ENCODE measurements at regions not wholly inside any gene's neighbourhood (a gene's known extent, or its start where the extent isn't known, plus 50 kb on each side); places are given as distances from the start of the nearest gene placed in this dataset.

DNA sequence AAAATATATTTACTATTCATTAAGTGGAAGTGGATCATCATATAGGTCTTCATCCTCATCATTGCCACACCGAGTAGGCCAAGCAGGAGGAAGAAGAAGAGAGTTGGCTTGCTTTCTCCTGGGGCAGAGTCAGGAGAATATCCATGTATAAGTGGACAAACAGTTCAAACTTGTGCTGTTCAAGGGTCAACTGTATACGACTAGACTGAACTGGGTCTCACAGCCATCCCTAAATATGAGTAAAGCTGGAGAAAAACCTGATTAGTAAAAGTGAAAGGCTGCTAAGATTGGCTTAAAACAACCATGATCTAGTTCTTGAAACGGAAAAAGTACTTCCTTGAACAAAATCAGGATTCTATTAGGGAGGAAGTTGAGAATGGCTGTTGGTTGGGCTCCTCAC lies 276.7 kb upstream of the ADRA1B start:
- no peaks in the 10 kb centered on the region for H3K9me3 ChIP-seq (replicated peaks in 1 of 3)
- no peak overlapping the region for H3K4me3 ChIP-seq
- DNase-seq = no peak
- intact Hi-C loops (cut with DNase I) = no loop called here
- no peaks in the 10 kb centered on the region for H3K27me3 ChIP-seq
- no peaks in the 10 kb centered on the region for H3K4me1 ChIP-seq (replicated peaks in 1 of 2)
- no peak overlapping the region for H3K27ac ChIP-seq
- TF ChIP-seq POLR2A (IDR thresholded peaks at IDR 0.05) = no peak
- H3K36me3 ChIP-seq (replicated peaks in 1 of 2) = no peaks in the 10 kb centered on the region
- WGBS, 4 donors = 66 to 78% (median 70%) methylated on average over 3 of the region's 3 CpGs

DNA sequence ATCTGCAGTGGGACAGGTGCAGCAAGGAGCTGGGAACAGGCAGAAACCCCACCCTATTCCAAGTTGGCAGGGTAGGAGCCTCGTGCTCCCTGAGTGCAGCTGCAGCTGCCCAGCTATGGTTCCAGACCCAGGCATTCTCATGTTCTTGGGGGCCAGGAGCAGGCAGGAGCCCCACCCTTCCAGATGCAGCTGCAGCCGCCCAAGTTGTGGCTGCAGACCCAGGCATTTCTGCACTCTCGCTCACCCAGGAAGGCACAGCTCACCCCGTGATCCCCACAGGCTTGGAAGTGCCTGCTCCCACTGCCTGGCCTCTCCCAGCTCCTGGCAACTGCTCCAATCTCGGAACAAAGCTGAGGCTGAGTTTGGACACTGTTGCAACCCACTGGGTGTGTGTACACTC lies 275.8 kb upstream of the ADRA1B start:
- Histone ChIP-seq H3K4me1 (replicated peaks in 1 of 2) (no peaks in the 10 kb centered on the region), H3K4me3 (no peak overlapping the region), H3K9me3 (replicated peaks in 1 of 3) (no peaks in the 10 kb centered on the region), H3K27me3 (no peaks in the 10 kb centered on the region), H3K36me3 (replicated peaks in 1 of 2) (no peaks in the 10 kb centered on the region), H3K27ac (no peak overlapping the region)
- intact Hi-C loops (cut with DNase I) = no loop called here
- no peak for TF ChIP-seq POLR2A (IDR thresholded peaks at IDR 0.05)
- TF ChIP-seq, protein P1, sequence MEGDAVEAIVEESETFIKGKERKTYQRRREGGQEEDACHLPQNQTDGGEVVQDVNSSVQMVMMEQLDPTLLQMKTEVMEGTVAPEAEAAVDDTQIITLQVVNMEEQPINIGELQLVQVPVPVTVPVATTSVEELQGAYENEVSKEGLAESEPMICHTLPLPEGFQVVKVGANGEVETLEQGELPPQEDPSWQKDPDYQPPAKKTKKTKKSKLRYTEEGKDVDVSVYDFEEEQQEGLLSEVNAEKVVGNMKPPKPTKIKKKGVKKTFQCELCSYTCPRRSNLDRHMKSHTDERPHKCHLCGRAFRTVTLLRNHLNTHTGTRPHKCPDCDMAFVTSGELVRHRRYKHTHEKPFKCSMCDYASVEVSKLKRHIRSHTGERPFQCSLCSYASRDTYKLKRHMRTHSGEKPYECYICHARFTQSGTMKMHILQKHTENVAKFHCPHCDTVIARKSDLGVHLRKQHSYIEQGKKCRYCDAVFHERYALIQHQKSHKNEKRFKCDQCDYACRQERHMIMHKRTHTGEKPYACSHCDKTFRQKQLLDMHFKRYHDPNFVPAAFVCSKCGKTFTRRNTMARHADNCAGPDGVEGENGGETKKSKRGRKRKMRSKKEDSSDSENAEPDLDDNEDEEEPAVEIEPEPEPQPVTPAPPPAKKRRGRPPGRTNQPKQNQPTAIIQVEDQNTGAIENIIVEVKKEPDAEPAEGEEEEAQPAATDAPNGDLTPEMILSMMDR (IDR thresholded peaks at IDR 0.05) = no peak
- DNase-seq = no peak
- 40 to 83% (median 80%) methylated on average over 1 to 5 of the region's 5 CpGs for WGBS, 4 donors

DNA sequence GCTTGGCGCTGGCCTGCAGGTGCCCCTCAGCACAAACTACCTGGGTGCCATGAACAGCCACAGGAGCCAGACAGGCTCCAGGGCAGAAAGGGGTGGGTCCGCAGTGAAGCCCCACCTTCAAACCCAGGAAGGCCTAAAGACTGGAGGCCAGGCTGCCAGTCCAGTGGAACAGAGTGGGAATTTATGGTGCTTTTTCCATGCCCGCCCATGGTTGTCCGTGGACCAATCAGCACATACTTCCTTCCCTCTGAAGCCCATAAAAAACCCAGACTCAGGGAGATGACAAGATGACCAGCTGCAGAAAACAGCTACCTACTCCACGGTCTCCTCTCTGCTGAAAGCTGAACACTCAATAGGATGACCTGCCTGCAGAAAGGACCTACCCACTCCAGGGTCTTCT lies 275.4 kb upstream of the ADRA1B start:
- Histone ChIP-seq H3K4me3 (no peak overlapping the region), H3K27me3 (no peaks in the 10 kb centered on the region), H3K4me1 (replicated peaks in 1 of 2) (no peaks in the 10 kb centered on the region), H3K36me3 (replicated peaks in 1 of 2) (no peaks in the 10 kb centered on the region), H3K27ac (no peak overlapping the region), H3K9me3 (replicated peaks in 1 of 3) (no peaks in the 10 kb centered on the region)
- 76 to 88% (median 82%) methylated on average over 4 to 5 of the region's 5 CpGs for WGBS, 4 donors
- no peak for DNase-seq
- intact Hi-C loops (cut with DNase I) = no loop called here
- TF ChIP-seq, protein P1 (IDR thresholded peaks at IDR 0.05) = no peak
- no peak for TF ChIP-seq POLR2A (IDR thresholded peaks at IDR 0.05)

DNA sequence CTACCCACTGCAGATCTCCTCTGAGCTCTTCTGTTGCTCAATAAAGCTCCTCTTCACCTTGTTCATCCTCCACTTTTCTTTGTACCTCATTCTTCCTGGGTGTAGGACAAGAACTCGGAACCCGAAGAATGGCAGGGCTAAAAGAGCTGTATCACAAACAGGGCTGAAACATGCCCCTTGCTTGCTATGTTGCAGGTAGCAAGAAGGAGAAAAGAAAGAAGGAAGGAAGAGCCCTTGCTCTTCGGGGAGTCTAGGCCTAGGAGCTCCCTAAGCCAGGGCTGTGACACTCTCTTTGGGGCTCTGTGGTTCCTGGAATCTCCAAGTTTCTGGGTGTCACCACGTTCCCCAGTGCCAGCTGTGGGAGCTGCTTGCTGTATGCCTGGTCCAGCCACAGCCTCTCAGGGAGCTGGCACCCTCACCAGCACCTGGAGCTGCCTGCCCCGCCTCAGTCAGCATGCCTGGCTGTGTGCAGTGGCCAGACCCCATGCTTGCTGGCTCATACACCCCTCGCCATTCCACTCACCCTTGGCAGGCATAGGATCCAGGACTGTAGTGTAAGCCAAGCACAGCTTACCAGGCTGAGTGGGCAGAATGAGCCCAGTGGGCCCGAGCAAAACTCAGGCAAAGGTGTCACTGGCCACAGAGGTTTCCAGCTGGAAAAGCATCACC lies 274.8 kb upstream of the ADRA1B start:
- Histone ChIP-seq H3K9me3 (replicated peaks in 1 of 3) (no peaks in the 10 kb centered on the region), H3K36me3 (replicated peaks in 1 of 2) (no peaks in the 10 kb centered on the region), H3K4me1 (replicated peaks in 1 of 2) (no peaks in the 10 kb centered on the region), H3K4me3 (no peak overlapping the region), H3K27ac (no peak overlapping the region), H3K27me3 (no peaks in the 10 kb centered on the region)
- TF ChIP-seq, protein P1 (IDR thresholded peaks at IDR 0.05) = no peak
- TF ChIP-seq POLR2A (IDR thresholded peaks at IDR 0.05) = no peak
- 81 to 86% (median 84%) methylated on average over 5 to 7 of the region's 7 CpGs for WGBS, 4 donors
- DNase-seq = no peak
- intact Hi-C loops (cut with DNase I) = no loop called here

DNA sequence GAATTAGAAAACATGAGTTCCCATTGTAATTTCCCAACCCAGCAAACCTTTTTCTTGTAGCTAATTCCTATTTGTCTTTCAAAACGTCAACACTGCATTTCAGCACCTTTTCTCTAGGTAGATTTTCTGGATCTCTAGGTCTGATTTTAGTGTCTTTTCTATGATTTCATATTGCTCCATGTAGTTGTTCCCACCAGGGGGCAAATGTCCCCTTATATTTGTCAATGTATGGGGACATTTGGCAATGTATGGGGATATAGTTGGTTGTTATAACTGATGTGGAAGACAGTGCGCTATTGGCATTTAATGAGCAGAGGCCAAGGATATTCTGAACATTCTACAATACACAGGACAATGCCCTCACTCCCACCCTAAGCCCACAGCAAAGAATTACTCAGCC lies 273.9 kb upstream of the ADRA1B start:
- WGBS, 4 donors = 83 to 96% (median 85%) methylated on average over 2 of the region's 2 CpGs
- Histone ChIP-seq H3K27me3 (no peaks in the 10 kb centered on the region), H3K9me3 (replicated peaks in 1 of 3) (no peaks in the 10 kb centered on the region), H3K27ac (no peak overlapping the region), H3K4me3 (no peak overlapping the region), H3K36me3 (replicated peaks in 1 of 2) (no peaks in the 10 kb centered on the region), H3K4me1 (replicated peaks in 1 of 2) (no peaks in the 10 kb centered on the region)
- TF ChIP-seq, protein P1 (IDR thresholded peaks at IDR 0.05) = no peak
- no peak for TF ChIP-seq POLR2A (IDR thresholded peaks at IDR 0.05)
- no peak for DNase-seq
- intact Hi-C loops (cut with DNase I) = no loop called here
